Breast epithelium (tissue), 3 donors: ENCODE measurements at regions not wholly inside any gene's neighbourhood (a gene's known extent, or its start where the extent isn't known, plus 50 kb on each side); places are given as distances from the start of the nearest gene placed in this dataset.

Experiments
- POLR2A ChIP-seq: fragments of 450-650 bp; IDR thresholded peaks from one replicate; pipeline ENCODE4 v1.6.1; 2016; ENCODE audit warnings: antibody characterized with exemption, mild to moderate bottlenecking, moderate library complexity
- POLR2AphosphoS5 ChIP-seq, 3 donors: sonication (generic); formaldehyde crosslinking; IDR thresholded peaks; one replicate each; pipeline ENCODE4 v1.6.1; 2017; ENCODE audit warnings: antibody characterized with exemption in 3 of 3
- TF ChIP-seq, protein P1 (sequence below), 3 donors: fragments of 450-650 bp; IDR thresholded peaks; one replicate each; pipeline ENCODE4 v1.5.1; 2016 to 2017; ENCODE audit warnings: antibody characterized with exemption in 3 of 3, mild to moderate bottlenecking in 3 of 3, moderate library complexity in 3 of 3

DNA sequence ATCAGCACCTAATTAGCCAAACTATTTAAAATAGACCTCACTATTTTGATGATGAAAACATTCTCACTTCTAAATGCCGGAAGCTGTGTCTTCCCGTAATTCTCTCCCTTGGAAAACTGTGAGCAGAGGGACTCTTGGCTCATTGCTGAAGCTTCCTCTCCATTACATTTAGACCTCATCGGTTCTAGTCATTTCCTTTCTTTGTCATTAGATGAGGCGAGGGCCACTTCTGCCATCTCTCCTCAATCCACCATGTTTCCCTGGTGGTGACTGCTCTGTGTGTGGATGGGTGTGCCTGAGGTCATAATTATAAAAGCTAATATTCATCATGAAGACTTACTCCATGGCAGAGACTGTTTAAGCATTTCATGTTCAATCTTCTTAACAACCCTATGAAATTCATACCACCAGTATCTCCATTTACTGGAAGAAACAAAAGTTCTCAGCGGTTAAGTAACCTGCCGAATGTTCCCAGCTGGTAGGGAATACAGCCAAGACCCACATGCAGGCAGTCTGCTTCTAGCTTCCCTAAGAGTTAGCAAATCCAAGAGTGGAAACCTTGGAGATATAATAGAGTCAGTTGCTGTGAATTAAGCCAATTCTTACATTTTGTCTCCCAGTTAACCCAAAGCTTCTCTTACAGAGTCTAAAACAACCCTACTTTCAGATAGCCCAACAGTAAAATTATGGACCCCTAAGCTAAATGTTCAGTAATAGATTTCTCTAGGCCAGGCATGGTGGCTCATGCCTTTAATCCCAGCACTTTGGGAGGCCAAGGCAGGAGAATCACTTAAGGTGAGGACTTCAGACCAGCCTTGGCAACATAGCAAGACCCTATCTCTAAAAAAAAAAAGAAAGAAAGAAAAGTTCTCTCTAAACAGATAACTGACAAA lies 156.2 kb downstream of the ZBTB18 start:
- TF ChIP-seq POLR2A (no peak), POLR2AphosphoS5 (IDR thresholded peaks at IDR 0.05) (no peak)
- TF ChIP-seq, protein P1, sequence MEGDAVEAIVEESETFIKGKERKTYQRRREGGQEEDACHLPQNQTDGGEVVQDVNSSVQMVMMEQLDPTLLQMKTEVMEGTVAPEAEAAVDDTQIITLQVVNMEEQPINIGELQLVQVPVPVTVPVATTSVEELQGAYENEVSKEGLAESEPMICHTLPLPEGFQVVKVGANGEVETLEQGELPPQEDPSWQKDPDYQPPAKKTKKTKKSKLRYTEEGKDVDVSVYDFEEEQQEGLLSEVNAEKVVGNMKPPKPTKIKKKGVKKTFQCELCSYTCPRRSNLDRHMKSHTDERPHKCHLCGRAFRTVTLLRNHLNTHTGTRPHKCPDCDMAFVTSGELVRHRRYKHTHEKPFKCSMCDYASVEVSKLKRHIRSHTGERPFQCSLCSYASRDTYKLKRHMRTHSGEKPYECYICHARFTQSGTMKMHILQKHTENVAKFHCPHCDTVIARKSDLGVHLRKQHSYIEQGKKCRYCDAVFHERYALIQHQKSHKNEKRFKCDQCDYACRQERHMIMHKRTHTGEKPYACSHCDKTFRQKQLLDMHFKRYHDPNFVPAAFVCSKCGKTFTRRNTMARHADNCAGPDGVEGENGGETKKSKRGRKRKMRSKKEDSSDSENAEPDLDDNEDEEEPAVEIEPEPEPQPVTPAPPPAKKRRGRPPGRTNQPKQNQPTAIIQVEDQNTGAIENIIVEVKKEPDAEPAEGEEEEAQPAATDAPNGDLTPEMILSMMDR (IDR thresholded peaks at IDR 0.05) = no peak
